ENCODE measurements at regions not wholly inside any gene's neighbourhood (a gene's known extent, or its start where the extent isn't known, plus 50 kb on each side); places are given as distances from the start of the nearest gene placed in this dataset.

DNA sequence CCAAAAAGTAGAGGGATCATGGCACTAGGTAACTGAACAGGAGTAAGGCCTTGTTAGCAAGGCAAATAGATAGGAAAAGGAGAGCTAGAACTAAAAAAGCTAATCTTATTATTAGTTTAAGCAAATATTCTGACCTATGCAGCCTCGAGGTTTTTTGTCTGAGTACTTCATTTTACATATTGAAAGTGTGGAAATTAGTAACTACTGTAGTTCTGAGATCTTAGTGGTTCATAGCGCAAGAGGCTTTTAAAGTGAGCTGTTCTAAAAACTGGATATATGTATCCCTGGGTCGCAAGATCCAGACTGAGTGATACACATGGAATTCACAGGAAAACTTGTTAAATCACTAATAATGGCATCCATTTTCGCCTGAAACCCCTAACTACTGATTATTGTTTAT lies 411.0 kb upstream of the SOX5 start:
- H3K4me1 ChIP-seq (ENCODE audit: control insufficient read depth in 1 of 2, insufficient read depth in 2 of 2, low read length in 2 of 2): no peaks in the 10 kb centered on the region
- no peak for ATAC-seq
- no peaks in the 10 kb centered on the region for H3K9me2 ChIP-seq (ENCODE audit: insufficient read depth)
- no peak overlapping the region for H3K27ac ChIP-seq (ENCODE audit: low read depth, low read length)
- no peak overlapping the region for H3K4me2 ChIP-seq (ENCODE audit: low read length)
- ChIA-PET POLR2A (no interaction called here), CTCF (no interaction called here), RAD21 (ENCODE audit: low non-redundant PET in 1 of 2, low total read pairs in 2 of 2, uncharacterized antibody in 2 of 2, unreplicated experiment in 2 of 2) (no interaction called here)
- H3K9ac ChIP-seq (ENCODE audit: low read length): no peak overlapping the region
- no peak overlapping the region for H2AFZ ChIP-seq (ENCODE audit: low read depth, low read length, poor library complexity, severe bottlenecking)
- no peak overlapping the region for H3K4me3 ChIP-seq (replicated peaks in 1 of 2; ENCODE audit: low read depth in 1 of 2, low read length in 2 of 2)
- no TSS peak for BruUV-seq (replicated peaks)
- H4K20me1 ChIP-seq (ENCODE audit: insufficient read depth): no peaks in the 10 kb centered on the region
- peaks cover 12 to 16% of the 10 kb centered on the region in 2 experiments; a peak in 3 of 4 replicates for H3K9me3 ChIP-seq (ENCODE audit: control insufficient read depth in 1 of 2, insufficient read depth in 1 of 2, low read depth in 1 of 2, low read length in 2 of 2)
- H3K79me2 ChIP-seq (ENCODE audit: insufficient read depth, low read length): no peaks in the 10 kb centered on the region
- DNase-seq (ENCODE audit: low read depth, low spot score): no peak
- no peaks in the 10 kb centered on the region for H3K36me3 ChIP-seq (ENCODE audit: control insufficient read depth in 1 of 2, insufficient read depth in 2 of 2, low read length in 2 of 2)
- no peaks in the 10 kb centered on the region for H3K27me3 ChIP-seq (ENCODE audit: insufficient read depth, low read length)
- intact Hi-C loops (cut with micrococcal nuclease): no loop called here
- TF ChIP-seq SP1 (IDR thresholded peaks at IDR 0.05; ENCODE audit: low read depth) (no peak), YY1 (IDR thresholded peaks at IDR 0.05; ENCODE audit: extremely low read depth, insufficient replicate concordance, low read depth, low read length) (no peak), SRF (IDR thresholded peaks at IDR 0.05; ENCODE audit: low read depth) (no peak), EZH2phosphoT487 (IDR thresholded peaks at IDR 0.05; ENCODE audit: borderline replicate concordance) (no peak), EGR1 (IDR thresholded peaks at IDR 0.05; ENCODE audit: low read depth) (no peak), TCF7L2 (IDR thresholded peaks at IDR 0.05; ENCODE audit: borderline replicate concordance, extremely low read depth, insufficient read depth, insufficient read length) (no peak), EZH2 (IDR thresholded peaks at IDR 0.05) (no peak), ZNF274 (IDR thresholded peaks at IDR 0.05; ENCODE audit: low read depth, low read length) (no peak), CBX3 (IDR thresholded peaks at IDR 0.05; ENCODE audit: low read depth) (no peak), CEBPB (IDR thresholded peaks at IDR 0.05; ENCODE audit: low read depth) (no peak), JUND (IDR thresholded peaks at IDR 0.05) (no peak), ZFX (IDR thresholded peaks at IDR 0.05) (no peak), RAD21 (IDR thresholded peaks at IDR 0.05; ENCODE audit: low read depth) (no peak), SIN3A (IDR thresholded peaks at IDR 0.05; ENCODE audit: low read depth) (no peak)
- TF ChIP-seq, protein P1, sequence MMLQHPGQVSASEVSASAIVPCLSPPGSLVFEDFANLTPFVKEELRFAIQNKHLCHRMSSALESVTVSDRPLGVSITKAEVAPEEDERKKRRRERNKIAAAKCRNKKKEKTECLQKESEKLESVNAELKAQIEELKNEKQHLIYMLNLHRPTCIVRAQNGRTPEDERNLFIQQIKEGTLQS (IDR thresholded peaks at IDR 0.05): no peak
- TF ChIP-seq, protein P2, sequence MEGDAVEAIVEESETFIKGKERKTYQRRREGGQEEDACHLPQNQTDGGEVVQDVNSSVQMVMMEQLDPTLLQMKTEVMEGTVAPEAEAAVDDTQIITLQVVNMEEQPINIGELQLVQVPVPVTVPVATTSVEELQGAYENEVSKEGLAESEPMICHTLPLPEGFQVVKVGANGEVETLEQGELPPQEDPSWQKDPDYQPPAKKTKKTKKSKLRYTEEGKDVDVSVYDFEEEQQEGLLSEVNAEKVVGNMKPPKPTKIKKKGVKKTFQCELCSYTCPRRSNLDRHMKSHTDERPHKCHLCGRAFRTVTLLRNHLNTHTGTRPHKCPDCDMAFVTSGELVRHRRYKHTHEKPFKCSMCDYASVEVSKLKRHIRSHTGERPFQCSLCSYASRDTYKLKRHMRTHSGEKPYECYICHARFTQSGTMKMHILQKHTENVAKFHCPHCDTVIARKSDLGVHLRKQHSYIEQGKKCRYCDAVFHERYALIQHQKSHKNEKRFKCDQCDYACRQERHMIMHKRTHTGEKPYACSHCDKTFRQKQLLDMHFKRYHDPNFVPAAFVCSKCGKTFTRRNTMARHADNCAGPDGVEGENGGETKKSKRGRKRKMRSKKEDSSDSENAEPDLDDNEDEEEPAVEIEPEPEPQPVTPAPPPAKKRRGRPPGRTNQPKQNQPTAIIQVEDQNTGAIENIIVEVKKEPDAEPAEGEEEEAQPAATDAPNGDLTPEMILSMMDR (IDR thresholded peaks at IDR 0.05 in 2 of 3, conservative IDR thresholded peaks at IDR 0.05 in 1 of 3; ENCODE audit: borderline replicate concordance in 1 of 3, insufficient read depth in 1 of 3, low read depth in 2 of 3, low read length in 2 of 3): no peak
- TF ChIP-seq, protein P3, sequence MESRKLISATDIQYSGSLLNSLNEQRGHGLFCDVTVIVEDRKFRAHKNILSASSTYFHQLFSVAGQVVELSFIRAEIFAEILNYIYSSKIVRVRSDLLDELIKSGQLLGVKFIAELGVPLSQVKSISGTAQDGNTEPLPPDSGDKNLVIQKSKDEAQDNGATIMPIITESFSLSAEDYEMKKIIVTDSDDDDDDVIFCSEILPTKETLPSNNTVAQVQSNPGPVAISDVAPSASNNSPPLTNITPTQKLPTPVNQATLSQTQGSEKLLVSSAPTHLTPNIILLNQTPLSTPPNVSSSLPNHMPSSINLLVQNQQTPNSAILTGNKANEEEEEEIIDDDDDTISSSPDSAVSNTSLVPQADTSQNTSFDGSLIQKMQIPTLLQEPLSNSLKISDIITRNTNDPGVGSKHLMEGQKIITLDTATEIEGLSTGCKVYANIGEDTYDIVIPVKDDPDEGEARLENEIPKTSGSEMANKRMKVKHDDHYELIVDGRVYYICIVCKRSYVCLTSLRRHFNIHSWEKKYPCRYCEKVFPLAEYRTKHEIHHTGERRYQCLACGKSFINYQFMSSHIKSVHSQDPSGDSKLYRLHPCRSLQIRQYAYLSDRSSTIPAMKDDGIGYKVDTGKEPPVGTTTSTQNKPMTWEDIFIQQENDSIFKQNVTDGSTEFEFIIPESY (IDR thresholded peaks at IDR 0.05; ENCODE audit: extremely low read depth, insufficient replicate concordance, low read length): no peak
- TF ChIP-seq, protein P4, sequence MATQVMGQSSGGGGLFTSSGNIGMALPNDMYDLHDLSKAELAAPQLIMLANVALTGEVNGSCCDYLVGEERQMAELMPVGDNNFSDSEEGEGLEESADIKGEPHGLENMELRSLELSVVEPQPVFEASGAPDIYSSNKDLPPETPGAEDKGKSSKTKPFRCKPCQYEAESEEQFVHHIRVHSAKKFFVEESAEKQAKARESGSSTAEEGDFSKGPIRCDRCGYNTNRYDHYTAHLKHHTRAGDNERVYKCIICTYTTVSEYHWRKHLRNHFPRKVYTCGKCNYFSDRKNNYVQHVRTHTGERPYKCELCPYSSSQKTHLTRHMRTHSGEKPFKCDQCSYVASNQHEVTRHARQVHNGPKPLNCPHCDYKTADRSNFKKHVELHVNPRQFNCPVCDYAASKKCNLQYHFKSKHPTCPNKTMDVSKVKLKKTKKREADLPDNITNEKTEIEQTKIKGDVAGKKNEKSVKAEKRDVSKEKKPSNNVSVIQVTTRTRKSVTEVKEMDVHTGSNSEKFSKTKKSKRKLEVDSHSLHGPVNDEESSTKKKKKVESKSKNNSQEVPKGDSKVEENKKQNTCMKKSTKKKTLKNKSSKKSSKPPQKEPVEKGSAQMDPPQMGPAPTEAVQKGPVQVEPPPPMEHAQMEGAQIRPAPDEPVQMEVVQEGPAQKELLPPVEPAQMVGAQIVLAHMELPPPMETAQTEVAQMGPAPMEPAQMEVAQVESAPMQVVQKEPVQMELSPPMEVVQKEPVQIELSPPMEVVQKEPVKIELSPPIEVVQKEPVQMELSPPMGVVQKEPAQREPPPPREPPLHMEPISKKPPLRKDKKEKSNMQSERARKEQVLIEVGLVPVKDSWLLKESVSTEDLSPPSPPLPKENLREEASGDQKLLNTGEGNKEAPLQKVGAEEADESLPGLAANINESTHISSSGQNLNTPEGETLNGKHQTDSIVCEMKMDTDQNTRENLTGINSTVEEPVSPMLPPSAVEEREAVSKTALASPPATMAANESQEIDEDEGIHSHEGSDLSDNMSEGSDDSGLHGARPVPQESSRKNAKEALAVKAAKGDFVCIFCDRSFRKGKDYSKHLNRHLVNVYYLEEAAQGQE (IDR thresholded peaks at IDR 0.05; ENCODE audit: low read depth): no peak
- TF ChIP-seq, protein P5, sequence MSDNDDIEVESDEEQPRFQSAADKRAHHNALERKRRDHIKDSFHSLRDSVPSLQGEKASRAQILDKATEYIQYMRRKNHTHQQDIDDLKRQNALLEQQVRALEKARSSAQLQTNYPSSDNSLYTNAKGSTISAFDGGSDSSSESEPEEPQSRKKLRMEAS (IDR thresholded peaks at IDR 0.05): no peak

Measured in HCT116 (cell line).